HCT116 (cell line): ENCODE measurements at regions not wholly inside any gene's neighbourhood (a gene's known extent, or its start where the extent isn't known, plus 50 kb on each side); places are given as distances from the start of the nearest gene placed in this dataset.

ENCODE experiments used
- ATAC-seq: fragments of 200-7000 bp; cut with Tn5 transposase; 2 replicates; pipeline ENCODE4 v1.9.1; 2020; ENCODE audit warnings: mild to moderate bottlenecking, moderate library complexity
- BruUV-seq: library from RNA; stranded (reverse); fragments of 400-500 nt; replicated peaks from 2 replicates; lab custom pipeline; 2021; lab: Mats Ljungman, UMichigan
- CTCF ChIA-PET: fragments of 300-600 bp; sonication (Branson Sonifier 250); formaldehyde crosslinking; loops from one replicate; lab custom pipeline; 2021; ENCODE audit warnings: antibody characterized with exemption; lab: Charles Lee
- POLR2A ChIA-PET: fragments of 300-600, 350-600 bp; sonication (Branson Sonifier 250); formaldehyde crosslinking; loops from one replicate; lab custom pipeline; 2021; ENCODE audit warnings: antibody characterized with exemption; lab: Charles Lee
- RAD21 ChIA-PET, 2 experiments: fragments of 300-600 bp; sonication (Branson Sonifier 250); formaldehyde crosslinking; loops; one replicate each; lab custom pipeline; 2023; ENCODE audit warnings: low total read pairs in 2 of 2; ENCODE audit not compliant: uncharacterized antibody in 2 of 2, unreplicated experiment in 2 of 2, low non-redundant PET in 1 of 2; lab: Charles Lee
- DNase-seq: peaks from one replicate; pipeline ENCODE4 v3.0.0-alpha.2; 2010; ENCODE audit warnings: low read depth, low spot score
- H2AFZ ChIP-seq: fragments of 200-600 bp; shearing (Covaris generic), sonication (generic); 2 replicates; pipeline ENCODE4 v1.6.1; 2017; ENCODE audit warnings: low read depth, mixed run types, mixed read lengths, antibody characterized with exemption, low read length; ENCODE audit not compliant: poor library complexity, severe bottlenecking
- H3K27ac ChIP-seq: 2 replicates; pipeline ENCODE4 v1.5.1; 2012; ENCODE audit warnings: low read depth, low read length
- H3K27me3 ChIP-seq: fragments of 200-600 bp; sonication (generic); 2 replicates; pipeline ENCODE4 v1.6.1; 2016; ENCODE audit warnings: mixed run types, low read length, mixed read lengths; ENCODE audit not compliant: insufficient read depth
- H3K36me3 ChIP-seq, 2 experiments: fragments of 200-500 bp in 1 of 2; fragments of 200-600 bp in 1 of 2; sonication (Bioruptor generic) in 1 of 2; sonication (generic) in 1 of 2; 2 replicates each; pipeline versions ENCODE4 v1.5.1 to v1.6.1; 2014 to 2016; ENCODE audit warnings: low read length in 2 of 2, inconsistent platforms in 1 of 2, mixed read lengths in 1 of 2, mixed run types in 1 of 2; ENCODE audit not compliant: insufficient read depth in 2 of 2, control insufficient read depth in 1 of 2
- H3K4me1 ChIP-seq, 2 experiments: fragments of 200-600 bp in 1 of 2; sonication (generic) in 1 of 2; 2 replicates each; pipeline versions ENCODE4 v1.5.1 to v1.6.1; 2012 to 2017; ENCODE audit warnings: low read length in 2 of 2, inconsistent platforms in 1 of 2, mild to moderate bottlenecking in 1 of 2, mixed read lengths in 1 of 2, mixed run types in 1 of 2, moderate library complexity in 1 of 2; ENCODE audit not compliant: insufficient read depth in 2 of 2, control insufficient read depth in 1 of 2
- H3K4me2 ChIP-seq: fragments of 200-600 bp; sonication (generic); 2 replicates; pipeline ENCODE4 v1.6.1; 2017; ENCODE audit warnings: mixed run types, low read length, mixed read lengths
- H3K4me3 ChIP-seq, 2 experiments: fragments of 200-600 bp in 1 of 2; sonication (generic) in 1 of 2; replicated peaks in 1 of 2; 2 replicates each; pipeline ENCODE4 v1.5.1; 2011 to 2016; ENCODE audit warnings: low read length in 2 of 2, control low read depth in 1 of 2, low read depth in 1 of 2, mild to moderate bottlenecking in 1 of 2, mixed read lengths in 1 of 2, mixed run types in 1 of 2
- H3K79me2 ChIP-seq: fragments of 200-600 bp; sonication (generic); 2 replicates; pipeline ENCODE4 v1.6.1; 2017; ENCODE audit warnings: mild to moderate bottlenecking, mixed run types, low read length, moderate library complexity, mixed read lengths; ENCODE audit not compliant: insufficient read depth
- H3K9ac ChIP-seq: fragments of 200-600 bp; sonication (generic); 2 replicates; pipeline ENCODE4 v1.6.1; 2016; ENCODE audit warnings: low read length, mixed read lengths
- H3K9me2 ChIP-seq: fragments of 200-600 bp; sonication (generic), shearing (Covaris generic); 2 replicates; pipeline ENCODE4 v1.6.1; 2017; ENCODE audit warnings: mixed run types, mild to moderate bottlenecking, moderate library complexity; ENCODE audit not compliant: insufficient read depth
- H3K9me3 ChIP-seq, 2 experiments: fragments of 200-500 bp in 1 of 2; fragments of 200-600 bp in 1 of 2; sonication (Bioruptor generic) in 1 of 2; sonication (generic) in 1 of 2; 2 replicates each; pipeline ENCODE4 v1.6.1; 2014 to 2017; ENCODE audit warnings: low read length in 2 of 2, mixed read lengths in 2 of 2, inconsistent platforms in 1 of 2, low read depth in 1 of 2, mild to moderate bottlenecking in 1 of 2, mixed run types in 1 of 2, moderate library complexity in 1 of 2; ENCODE audit not compliant: control insufficient read depth in 1 of 2, insufficient read depth in 1 of 2
- H4K20me1 ChIP-seq: fragments of 200-600 bp; sonication (generic), shearing (Covaris generic); 2 replicates; pipeline ENCODE4 v1.6.1; 2017; ENCODE audit warnings: mixed run types, mild to moderate bottlenecking, moderate library complexity; ENCODE audit not compliant: insufficient read depth
- CBX3 ChIP-seq: IDR thresholded peaks from 2 replicates; pipeline ENCODE4 v1.6.1; 2012; ENCODE audit warnings: low read depth
- ELF1 ChIP-seq: IDR thresholded peaks from 2 replicates; pipeline ENCODE4 v1.6.1; 2012; ENCODE audit warnings: low read depth, borderline replicate concordance
- EZH2 ChIP-seq: fragments of 200-600 bp; sonication (generic); IDR thresholded peaks from 2 replicates; pipeline ENCODE4 v1.6.1; 2017; ENCODE audit warnings: antibody characterized with exemption, mixed run types
- EZH2phosphoT487 ChIP-seq: fragments of 200-600 bp; IDR thresholded peaks from 2 replicates; pipeline ENCODE4 v1.6.1; 2018; ENCODE audit warnings: antibody characterized with exemption, borderline replicate concordance
- JUND ChIP-seq: IDR thresholded peaks from 2 replicates; pipeline ENCODE4 v1.6.1; 2012
- MAX ChIP-seq: IDR thresholded peaks from 2 replicates; pipeline ENCODE4 v1.6.1; 2012
- POLR2AphosphoS5 ChIP-seq: IDR thresholded peaks from 2 replicates; pipeline ENCODE4 v1.6.1; 2011; ENCODE audit warnings: mild to moderate bottlenecking, low read depth, low read length, moderate library complexity
- RAD21 ChIP-seq: IDR thresholded peaks from 2 replicates; pipeline ENCODE4 v1.6.1; 2012; ENCODE audit warnings: low read depth, mild to moderate bottlenecking
- REST ChIP-seq: IDR thresholded peaks from 2 replicates; pipeline ENCODE4 v1.6.1; 2012; ENCODE audit warnings: low read depth
- SIN3A ChIP-seq: IDR thresholded peaks from 2 replicates; pipeline ENCODE4 v1.6.1; 2012; ENCODE audit warnings: low read depth
- SP1 ChIP-seq: IDR thresholded peaks from 2 replicates; pipeline ENCODE4 v1.6.1; 2012; ENCODE audit warnings: low read depth
- SRF ChIP-seq: IDR thresholded peaks from 2 replicates; pipeline ENCODE4 v1.6.1; 2012; ENCODE audit warnings: low read depth
- TCF7L2 ChIP-seq: IDR thresholded peaks from 2 replicates; pipeline ENCODE4 v1.7.0; 2011; ENCODE audit warnings: borderline replicate concordance, inconsistent platforms; ENCODE audit not compliant: insufficient read depth, insufficient read length; ENCODE audit errors: extremely low read depth
- YY1 ChIP-seq: IDR thresholded peaks from 2 replicates; pipeline ENCODE4 v1.6.1; 2011; ENCODE audit warnings: low read length, low read depth, moderate library complexity, mild to moderate bottlenecking; ENCODE audit not compliant: insufficient replicate concordance; ENCODE audit errors: extremely low read depth
- intact Hi-C: fragments of 100-400 bp; cut with micrococcal nuclease; formaldehyde crosslinking; loops from 2 replicates; pipeline ENCODE4 v1.10.0; 2022

- H4K20me1 ChIP-seq, result no peaks in the 10 kb centered on the region
- no peak overlapping the region for H3K4me2 ChIP-seq
- H3K27me3 ChIP-seq, result no peaks in the 10 kb centered on the region
- RAD21 ChIA-PET, result no interaction called here
- H2AFZ ChIP-seq, result no peak overlapping the region
- no peaks in the 10 kb centered on the region for H3K79me2 ChIP-seq
- no peak overlapping the region for H3K4me3 ChIP-seq
- H3K4me1 ChIP-seq, result no peaks in the 10 kb centered on the region
- DNase-seq (no peak), ATAC-seq (no peak)
- no peaks in the 10 kb centered on the region for H3K9me3 ChIP-seq
- intact Hi-C loops, result no loop called here
- BruUV-seq, result no TSS peak
- H3K9ac ChIP-seq, result no peak overlapping the region
- POLR2A ChIA-PET, result no interaction called here
- CTCF ChIA-PET, result no interaction called here
- no peak overlapping the region for H3K27ac ChIP-seq
- no peaks in the 10 kb centered on the region for H3K36me3 ChIP-seq
- no peaks in the 10 kb centered on the region for H3K9me2 ChIP-seq
- TF ChIP-seq SIN3A, result no peak
- TF ChIP-seq CBX3, result no peak
- TF ChIP-seq MAX, result no peak
- no peak for TF ChIP-seq REST
- TF ChIP-seq EZH2, result no peak
- no peak for TF ChIP-seq SP1
- no peak for TF ChIP-seq POLR2AphosphoS5
- no peak for TF ChIP-seq JUND
- TF ChIP-seq YY1, result no peak
- TF ChIP-seq SRF, result no peak
- TF ChIP-seq ELF1, result no peak
- no peak for TF ChIP-seq EZH2phosphoT487
- no peak for TF ChIP-seq TCF7L2
- TF ChIP-seq RAD21, result no peak
Measured at GRCh38 chr7:88589927-88590326, 169.6 kb upstream of the ZNF804B start.
